ENCODE measurements at regions not wholly inside any gene's neighbourhood (a gene's known extent, or its start where the extent isn't known, plus 50 kb on each side); places are given as distances from the start of the nearest gene placed in this dataset.

DNA sequence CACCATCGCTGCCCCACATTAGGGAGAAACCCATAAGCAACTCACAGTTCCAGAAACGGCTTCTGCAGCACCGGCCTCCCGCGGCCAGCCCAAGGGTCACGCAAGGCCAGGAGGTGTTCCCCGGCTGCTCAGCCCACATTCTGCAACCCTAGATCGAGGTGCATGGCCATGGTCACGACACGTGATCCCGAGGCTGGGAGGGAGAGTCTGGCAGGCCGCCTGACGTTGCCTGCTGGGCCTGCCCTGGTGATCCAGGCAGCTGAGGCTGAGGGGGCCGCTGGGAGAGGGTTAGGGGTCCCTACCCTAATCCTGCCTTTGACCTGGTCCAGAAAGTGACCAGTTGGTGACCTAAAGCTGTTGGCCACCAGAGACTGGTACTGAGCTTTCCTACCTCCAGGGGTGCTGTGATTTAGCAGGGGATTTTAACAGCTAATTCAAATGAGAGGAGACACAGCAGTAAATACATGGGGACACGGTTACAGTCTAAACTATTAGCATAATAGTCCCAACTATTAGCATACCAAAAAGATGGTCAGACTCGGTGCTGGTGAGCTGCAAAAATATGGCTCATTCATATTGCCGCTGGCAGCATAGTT is 97.4 kb upstream of the CIBAR2 start:
- TF ChIP-seq, protein P1, sequence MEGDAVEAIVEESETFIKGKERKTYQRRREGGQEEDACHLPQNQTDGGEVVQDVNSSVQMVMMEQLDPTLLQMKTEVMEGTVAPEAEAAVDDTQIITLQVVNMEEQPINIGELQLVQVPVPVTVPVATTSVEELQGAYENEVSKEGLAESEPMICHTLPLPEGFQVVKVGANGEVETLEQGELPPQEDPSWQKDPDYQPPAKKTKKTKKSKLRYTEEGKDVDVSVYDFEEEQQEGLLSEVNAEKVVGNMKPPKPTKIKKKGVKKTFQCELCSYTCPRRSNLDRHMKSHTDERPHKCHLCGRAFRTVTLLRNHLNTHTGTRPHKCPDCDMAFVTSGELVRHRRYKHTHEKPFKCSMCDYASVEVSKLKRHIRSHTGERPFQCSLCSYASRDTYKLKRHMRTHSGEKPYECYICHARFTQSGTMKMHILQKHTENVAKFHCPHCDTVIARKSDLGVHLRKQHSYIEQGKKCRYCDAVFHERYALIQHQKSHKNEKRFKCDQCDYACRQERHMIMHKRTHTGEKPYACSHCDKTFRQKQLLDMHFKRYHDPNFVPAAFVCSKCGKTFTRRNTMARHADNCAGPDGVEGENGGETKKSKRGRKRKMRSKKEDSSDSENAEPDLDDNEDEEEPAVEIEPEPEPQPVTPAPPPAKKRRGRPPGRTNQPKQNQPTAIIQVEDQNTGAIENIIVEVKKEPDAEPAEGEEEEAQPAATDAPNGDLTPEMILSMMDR (IDR thresholded peaks at IDR 0.05) = no peak
- TF ChIP-seq POLR2A (IDR thresholded peaks at IDR 0.05) (no peak), POLR2AphosphoS5 (IDR thresholded peaks at IDR 0.05; ENCODE audit: insufficient read depth in 1 of 2, low read depth in 1 of 2) (no peak)

Measured in vagina (tissue), 2 donors.